K562 (cell line): ENCODE measurements at regions not wholly inside any gene's neighbourhood (a gene's known extent, or its start where the extent isn't known, plus 50 kb on each side); places are given as distances from the start of the nearest gene placed in this dataset.

Experiments
- BRD9 ChIP-seq: fragments of 450-650 bp; IDR thresholded peaks from 2 replicates; pipeline ENCODE4 v1.6.1; 2018; ENCODE audit warnings: low read depth; ENCODE audit not compliant: partially characterized antibody
- CGGBP1 ChIP-seq: fragments of 250-450 bp; sonication (Bioruptor Pico); IDR thresholded peaks from 2 replicates; pipeline ENCODE4 v1.9.0; 2021; ENCODE audit warnings: mild to moderate bottlenecking
- CREBBP ChIP-seq: IDR thresholded peaks from one replicate; pipeline ENCODE4 v1.6.1; 2012; ENCODE audit warnings: low read depth, mild to moderate bottlenecking, control low read depth, inconsistent platforms, low read length
- FOXP4 ChIP-seq: sonication (generic); formaldehyde crosslinking; IDR thresholded peaks from 2 replicates; pipeline ENCODE4 v1.8.0; 2022; ENCODE audit warnings: mild to moderate bottlenecking, missing genetic modification reagents, borderline replicate concordance
- GATAD2B ChIP-seq: fragments of 450-650 bp; IDR thresholded peaks from 2 replicates; pipeline ENCODE4 v1.6.1; 2017; ENCODE audit warnings: mild to moderate bottlenecking, borderline replicate concordance
- MIER1 ChIP-seq: fragments of 450-650 bp; IDR thresholded peaks from 2 replicates; pipeline ENCODE4 v1.6.1; 2016; ENCODE audit warnings: antibody characterized with exemption, mild to moderate bottlenecking, low read depth
- XRCC3 ChIP-seq: fragments of 450-650 bp; IDR thresholded peaks from 2 replicates; pipeline ENCODE4 v1.6.1; 2017; ENCODE audit warnings: mild to moderate bottlenecking, moderate library complexity
- ZNF639 ChIP-seq, 2 experiments: fragments of 200-800 bp in 1 of 2; sonication (Bioruptor generic) in 1 of 2; sonication (generic) in 1 of 2; formaldehyde crosslinking in 1 of 2; IDR thresholded peaks in 1 of 2; conservative IDR thresholded peaks in 1 of 2; 2 replicates each; pipeline versions ENCODE4 v1.5.0 to v1.6.1; 2016 to 2020; ENCODE audit warnings: missing compliant biosample characterization in 1 of 2, missing genetic modification characterization in 1 of 2, missing genetic modification reagents in 1 of 2

- TF ChIP-seq ZNF639 (CRISPR knock-in tag; conservative IDR thresholded peaks at IDR 0.05 in 1 of 2, IDR thresholded peaks at IDR 0.05 in 1 of 2) (no peak), CREBBP (no peak), GATAD2B (no peak), CGGBP1 (CRISPR knock-in tag) (no peak), FOXP4 (CRISPR knock-in tag) (no peak), MIER1 (no peak), BRD9 (no peak), XRCC3 (no peak)
These were observed 289.3 kb downstream of the DUSP6 start (continued) for GRCh38 chr12:89062996-89063395.
